Panc1 (cell line): ENCODE measurements at regions not wholly inside any gene's neighbourhood (a gene's known extent, or its start where the extent isn't known, plus 50 kb on each side); places are given as distances from the start of the nearest gene placed in this dataset.

Experiments
- ATAC-seq: fragments of 200-7000 bp; cut with Tn5 transposase; 2 replicates; pipeline ENCODE4 v1.9.1; 2020; ENCODE audit warnings: mild to moderate bottlenecking, moderate library complexity
- BruUV-seq: library from RNA; stranded (reverse); fragments of 400-500 nt; replicated peaks from 2 replicates; lab custom pipeline; 2021; lab: Mats Ljungman, UMichigan
- CTCF ChIA-PET: fragments of 300-600 bp; sonication (Branson Sonifier 250); formaldehyde crosslinking; loops from one replicate; lab custom pipeline; 2022; ENCODE audit warnings: antibody characterized with exemption; lab: Charles Lee
- POLR2A ChIA-PET: fragments of 300-600 bp; sonication (Branson Sonifier 250); formaldehyde crosslinking; loops from one replicate; lab custom pipeline; 2022; ENCODE audit warnings: antibody characterized with exemption; lab: Charles Lee
- DNase-seq: peaks from one replicate; pipeline ENCODE4 v3.0.0-alpha.2; 2010; ENCODE audit warnings: low read depth, low spot score
- H3K27ac ChIP-seq: 2 replicates; pipeline ENCODE4 v1.5.1; 2011; ENCODE audit warnings: mild to moderate bottlenecking, low read length, inconsistent platforms
- H3K27me3 ChIP-seq: fragments of 200-500 bp; sonication (Bioruptor generic); 2 replicates; pipeline ENCODE4 v1.6.0; 2014; ENCODE audit warnings: low read length, inconsistent platforms; ENCODE audit not compliant: control insufficient read depth, insufficient read depth
- H3K36me3 ChIP-seq: fragments of 200-500 bp; sonication (Bioruptor generic); 2 replicates; pipeline ENCODE4 v1.5.1; 2014; ENCODE audit warnings: inconsistent platforms, mild to moderate bottlenecking, low read length, moderate library complexity; ENCODE audit not compliant: control insufficient read depth, insufficient read depth
- H3K4me1 ChIP-seq: 2 replicates; pipeline ENCODE4 v1.5.1; 2011; ENCODE audit warnings: inconsistent platforms, mild to moderate bottlenecking, low read length, moderate library complexity; ENCODE audit not compliant: control insufficient read depth, insufficient read depth
- H3K4me3 ChIP-seq, 2 experiments: 2 replicates each; pipeline ENCODE4 v1.5.1; 2011 to 2012; ENCODE audit warnings: low read depth in 2 of 2, low read length in 2 of 2, mild to moderate bottlenecking in 2 of 2, inconsistent platforms in 1 of 2, moderate library complexity in 1 of 2
- H3K9me3 ChIP-seq: fragments of 200-500 bp; sonication (Bioruptor generic); 2 replicates; pipeline ENCODE4 v1.5.1; 2014; ENCODE audit warnings: low read depth, mild to moderate bottlenecking, inconsistent platforms, low read length, moderate library complexity; ENCODE audit not compliant: control insufficient read depth, insufficient read depth
- POLR2AphosphoS5 ChIP-seq: IDR thresholded peaks from 2 replicates; pipeline ENCODE4 v1.6.1; 2012; ENCODE audit warnings: mild to moderate bottlenecking, low read depth, low read length, moderate library complexity
- SIN3A ChIP-seq: IDR thresholded peaks from 2 replicates; pipeline ENCODE4 v1.6.1; 2012; ENCODE audit warnings: low read depth, mild to moderate bottlenecking, low read length, moderate library complexity, borderline replicate concordance; ENCODE audit not compliant: insufficient read depth
- TCF7L2 ChIP-seq: IDR thresholded peaks from 2 replicates; pipeline ENCODE4 v1.6.1; 2011; ENCODE audit warnings: mild to moderate bottlenecking, low read depth, low read length, inconsistent platforms
- in situ Hi-C: cut with HindIII; loops from 2 replicates; pipeline ENCODE4 v1.10.0; 2016; ENCODE audit warnings: low sequenced_read_pairs, low pct_unique_long_range_greater_than_20kb
- intact Hi-C: fragments of 100-400 bp; cut with micrococcal nuclease; formaldehyde crosslinking; loops from one replicate; pipeline ENCODE4 v1.10.0; 2022; ENCODE audit not compliant: unreplicated experiment
- TF ChIP-seq, protein P1 (sequence below), 2 experiments: IDR thresholded peaks; 2 replicates each; pipeline ENCODE4 v1.6.1; 2011 to 2012; ENCODE audit warnings: low read depth in 2 of 2, control low read depth in 1 of 2, low read length in 1 of 2, mild to moderate bottlenecking in 1 of 2, moderate library complexity in 1 of 2; ENCODE audit not compliant: insufficient read depth in 1 of 2
- TF ChIP-seq, protein P2 (sequence below): fragments of 450-650 bp; IDR thresholded peaks from 2 replicates; pipeline ENCODE4 v1.5.1; 2017; ENCODE audit warnings: mild to moderate bottlenecking

DNA sequence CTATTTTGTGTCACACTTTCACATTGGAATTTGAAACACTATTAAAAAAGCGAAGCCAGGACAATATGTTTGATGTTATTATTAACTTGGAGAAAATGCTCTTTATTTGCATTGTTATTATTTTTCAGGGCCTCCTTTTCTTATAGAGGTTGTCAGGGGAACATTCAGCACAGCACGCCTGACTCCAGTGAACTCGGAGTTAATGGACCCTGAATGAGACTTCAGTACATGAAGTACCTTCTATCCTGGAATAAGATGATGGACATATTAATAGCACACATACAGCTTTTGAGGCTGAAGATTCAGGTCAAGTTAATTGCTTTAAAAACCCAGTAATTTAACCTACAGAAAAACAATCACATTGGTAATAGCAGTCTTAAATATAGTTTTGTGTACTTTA, 652.9 kb downstream of the SEMA5A start:
- no TSS peak for BruUV-seq
- Histone ChIP-seq H3K27me3 (no peaks in the 10 kb centered on the region), H3K9me3 (no peaks in the 10 kb centered on the region), H3K4me1 (no peaks in the 10 kb centered on the region), H3K36me3 (no peaks in the 10 kb centered on the region), H3K4me3 (no peak overlapping the region), H3K27ac (no peak overlapping the region)
- DNase-seq (no peak), ATAC-seq (no peak)
- TF ChIP-seq TCF7L2 (no peak), POLR2AphosphoS5 (no peak), SIN3A (no peak)
- TF ChIP-seq, protein P1, sequence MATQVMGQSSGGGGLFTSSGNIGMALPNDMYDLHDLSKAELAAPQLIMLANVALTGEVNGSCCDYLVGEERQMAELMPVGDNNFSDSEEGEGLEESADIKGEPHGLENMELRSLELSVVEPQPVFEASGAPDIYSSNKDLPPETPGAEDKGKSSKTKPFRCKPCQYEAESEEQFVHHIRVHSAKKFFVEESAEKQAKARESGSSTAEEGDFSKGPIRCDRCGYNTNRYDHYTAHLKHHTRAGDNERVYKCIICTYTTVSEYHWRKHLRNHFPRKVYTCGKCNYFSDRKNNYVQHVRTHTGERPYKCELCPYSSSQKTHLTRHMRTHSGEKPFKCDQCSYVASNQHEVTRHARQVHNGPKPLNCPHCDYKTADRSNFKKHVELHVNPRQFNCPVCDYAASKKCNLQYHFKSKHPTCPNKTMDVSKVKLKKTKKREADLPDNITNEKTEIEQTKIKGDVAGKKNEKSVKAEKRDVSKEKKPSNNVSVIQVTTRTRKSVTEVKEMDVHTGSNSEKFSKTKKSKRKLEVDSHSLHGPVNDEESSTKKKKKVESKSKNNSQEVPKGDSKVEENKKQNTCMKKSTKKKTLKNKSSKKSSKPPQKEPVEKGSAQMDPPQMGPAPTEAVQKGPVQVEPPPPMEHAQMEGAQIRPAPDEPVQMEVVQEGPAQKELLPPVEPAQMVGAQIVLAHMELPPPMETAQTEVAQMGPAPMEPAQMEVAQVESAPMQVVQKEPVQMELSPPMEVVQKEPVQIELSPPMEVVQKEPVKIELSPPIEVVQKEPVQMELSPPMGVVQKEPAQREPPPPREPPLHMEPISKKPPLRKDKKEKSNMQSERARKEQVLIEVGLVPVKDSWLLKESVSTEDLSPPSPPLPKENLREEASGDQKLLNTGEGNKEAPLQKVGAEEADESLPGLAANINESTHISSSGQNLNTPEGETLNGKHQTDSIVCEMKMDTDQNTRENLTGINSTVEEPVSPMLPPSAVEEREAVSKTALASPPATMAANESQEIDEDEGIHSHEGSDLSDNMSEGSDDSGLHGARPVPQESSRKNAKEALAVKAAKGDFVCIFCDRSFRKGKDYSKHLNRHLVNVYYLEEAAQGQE (IDR thresholded peaks at IDR 0.05; ENCODE audit: insufficient read depth in 1 of 2, low read depth in 2 of 2, low read length in 1 of 2), result no peak
- TF ChIP-seq, protein P2, sequence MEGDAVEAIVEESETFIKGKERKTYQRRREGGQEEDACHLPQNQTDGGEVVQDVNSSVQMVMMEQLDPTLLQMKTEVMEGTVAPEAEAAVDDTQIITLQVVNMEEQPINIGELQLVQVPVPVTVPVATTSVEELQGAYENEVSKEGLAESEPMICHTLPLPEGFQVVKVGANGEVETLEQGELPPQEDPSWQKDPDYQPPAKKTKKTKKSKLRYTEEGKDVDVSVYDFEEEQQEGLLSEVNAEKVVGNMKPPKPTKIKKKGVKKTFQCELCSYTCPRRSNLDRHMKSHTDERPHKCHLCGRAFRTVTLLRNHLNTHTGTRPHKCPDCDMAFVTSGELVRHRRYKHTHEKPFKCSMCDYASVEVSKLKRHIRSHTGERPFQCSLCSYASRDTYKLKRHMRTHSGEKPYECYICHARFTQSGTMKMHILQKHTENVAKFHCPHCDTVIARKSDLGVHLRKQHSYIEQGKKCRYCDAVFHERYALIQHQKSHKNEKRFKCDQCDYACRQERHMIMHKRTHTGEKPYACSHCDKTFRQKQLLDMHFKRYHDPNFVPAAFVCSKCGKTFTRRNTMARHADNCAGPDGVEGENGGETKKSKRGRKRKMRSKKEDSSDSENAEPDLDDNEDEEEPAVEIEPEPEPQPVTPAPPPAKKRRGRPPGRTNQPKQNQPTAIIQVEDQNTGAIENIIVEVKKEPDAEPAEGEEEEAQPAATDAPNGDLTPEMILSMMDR, result no peak
- intact Hi-C loops, result no loop called here
- ChIA-PET POLR2A (no interaction called here), CTCF (interaction anchor here (0.7 kb wide), 1 partner anchor 200 kb away, joined by 3 read pairs; no protein-coding TSS in a partner anchor)
- in situ Hi-C loops, result no loop called here

DNA sequence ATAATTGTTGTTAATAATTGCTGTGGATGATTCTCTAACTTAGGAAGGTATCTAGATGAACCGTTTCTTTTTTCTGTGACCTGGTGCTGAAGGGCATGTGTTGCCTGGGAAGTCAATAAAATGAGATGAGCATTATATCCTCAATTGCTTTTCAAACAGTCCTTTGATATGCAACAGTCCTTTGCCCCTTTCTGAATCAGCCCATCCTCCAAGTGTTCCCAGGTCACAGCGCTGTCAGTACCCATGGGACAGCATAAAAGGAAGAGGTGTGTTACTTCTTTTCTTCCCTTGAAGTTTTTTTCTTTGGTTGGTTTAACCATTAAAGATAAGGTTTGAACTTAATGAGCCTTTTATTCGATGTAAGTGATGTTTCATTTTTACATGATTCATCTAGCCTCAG, 651.8 kb downstream of the SEMA5A start:
- CTCF ChIA-PET, result no interaction called here
- intact Hi-C loops, result no loop called here
- no TSS peak for BruUV-seq
- Histone ChIP-seq H3K36me3 (no peaks in the 10 kb centered on the region), H3K27me3 (no peaks in the 10 kb centered on the region), H3K4me1 (no peaks in the 10 kb centered on the region), H3K4me3 (no peak overlapping the region), H3K27ac (no peak overlapping the region), H3K9me3 (no peaks in the 10 kb centered on the region)
- POLR2A ChIA-PET, result no interaction called here
- in situ Hi-C loops, result no loop called here
- DNase-seq (no peak), ATAC-seq (no peak)
- TF ChIP-seq TCF7L2 (no peak), SIN3A (no peak), POLR2AphosphoS5 (no peak)
- TF ChIP-seq, protein P1 (IDR thresholded peaks at IDR 0.05; ENCODE audit: insufficient read depth in 1 of 2, low read depth in 2 of 2, low read length in 1 of 2), result no peak
- TF ChIP-seq, protein P2, result no peak
